Activated CD4-positive, alpha-beta T cell treated with anti-CD3 and anti-CD28 coated beads, Interleukin-2, amount 10 ng/mL, durations not matched to agents 24 days and 14 days (primary cell): ENCODE measurements at regions not wholly inside any gene's neighbourhood (a gene's known extent, or its start where the extent isn't known, plus 50 kb on each side); places are given as distances from the start of the nearest gene placed in this dataset.
"Not testable (repeated sequence)": the region's sequence is repeated elsewhere in the genome, so short reads cannot be mapped to it uniquely, and the experiment has no call there.

Source experiments
- DNase-seq: peaks from one replicate; pipeline ENCODE4 v3.0.0; 2022
- H3K27ac Mint-ChIP-seq: one replicate; pipeline ENCODE4 v1.8.0; 2022; ENCODE audit warnings: mild to moderate bottlenecking, mixed read lengths
- H3K27me3 Mint-ChIP-seq: one replicate; pipeline ENCODE4 v1.8.0; 2022; ENCODE audit warnings: mixed read lengths
- H3K36me3 Mint-ChIP-seq: one replicate; pipeline ENCODE4 v1.8.0; 2022; ENCODE audit warnings: low read depth, mild to moderate bottlenecking, mixed read lengths
- H3K4me1 Mint-ChIP-seq: one replicate; pipeline ENCODE4 v1.8.0; 2021; ENCODE audit warnings: mixed read lengths
- H3K4me3 Mint-ChIP-seq: one replicate; pipeline ENCODE4 v1.8.0; 2022; ENCODE audit warnings: mild to moderate bottlenecking, moderate library complexity, mixed read lengths
- H3K9me3 Mint-ChIP-seq: one replicate; pipeline ENCODE4 v1.8.0; 2021; ENCODE audit warnings: mixed read lengths
- intact Hi-C: fragments of 100-400 bp; cut with micrococcal nuclease; formaldehyde crosslinking; loops from one replicate; pipeline ENCODE4 v1.15.1; 2023

GRCh38 chr5:145068721-145069120, 766.4 kb downstream of the PRELID2 start:
- Mint-ChIP-seq H3K4me3 (no peak overlapping the region), H3K27ac (no peak overlapping the region), H3K9me3 (no peaks in the 10 kb centered on the region), H3K36me3 (no peaks in the 10 kb centered on the region), H3K4me1 (no peaks in the 10 kb centered on the region), H3K27me3 (no peaks in the 10 kb centered on the region)
- intact Hi-C loops: no loop called here
- DNase-seq: no peak

GRCh38 chr5:145062280-145063062, 772.7 kb downstream of the PRELID2 start:
- Mint-ChIP-seq H3K9me3 (no peaks in the 10 kb centered on the region), H3K4me3 (no peak overlapping the region), H3K4me1 (no peaks in the 10 kb centered on the region), H3K27me3 (no peaks in the 10 kb centered on the region), H3K36me3 (no peaks in the 10 kb centered on the region), H3K27ac (no peak overlapping the region)
- DNase-seq: no peak
- intact Hi-C loops: no loop called here

- Mint-ChIP-seq H3K27me3 (no peaks in the 10 kb centered on the region), H3K36me3 (no peaks in the 10 kb centered on the region), H3K4me3 (no peak overlapping the region), H3K4me1 (no peaks in the 10 kb centered on the region), H3K9me3 (no peaks in the 10 kb centered on the region), H3K27ac (no peak overlapping the region)
- no peak for DNase-seq
- intact Hi-C loops: no loop called here
These were observed 778.3 kb downstream of the PRELID2 start for GRCh38 chr5:145056800-145057199.

GRCh38 chr5:145050181-145050580, 785.0 kb downstream of the PRELID2 start:
- H3K36me3 Mint-ChIP-seq: no peaks in the 10 kb centered on the region
- intact Hi-C loops: no loop called here
- DNase-seq: no peak
- no peaks in the 10 kb centered on the region for H3K27me3 Mint-ChIP-seq
- no peaks in the 10 kb centered on the region for H3K9me3 Mint-ChIP-seq
- no peak overlapping the region for H3K27ac Mint-ChIP-seq
- H3K4me1 Mint-ChIP-seq: no peaks in the 10 kb centered on the region
- H3K4me3 Mint-ChIP-seq: no peak overlapping the region

DNA sequence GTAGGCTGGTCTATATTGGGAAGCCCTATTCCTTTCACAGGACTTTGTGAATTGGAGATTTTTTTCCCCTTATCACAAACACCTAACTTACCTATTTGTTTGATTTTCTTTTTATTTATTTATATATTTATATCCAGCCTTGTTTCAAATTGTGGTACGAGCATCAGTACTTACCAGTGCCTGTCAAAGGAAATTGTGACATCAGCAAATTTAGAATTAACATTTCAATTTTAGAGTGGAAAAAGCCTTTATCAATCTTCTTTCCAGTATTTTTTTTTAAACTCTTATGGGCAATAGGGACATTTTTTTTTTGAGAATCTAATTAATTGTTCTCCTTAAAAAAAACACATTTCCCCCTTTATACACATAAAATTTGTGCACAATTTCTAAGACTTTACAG, 790.2 kb downstream of the PRELID2 start:
- Mint-ChIP-seq H3K27me3 (no peaks in the 10 kb centered on the region), H3K9me3 (no peaks in the 10 kb centered on the region), H3K36me3 (no peaks in the 10 kb centered on the region), H3K4me3 (no peak overlapping the region), H3K27ac (no peak overlapping the region), H3K4me1 (no peaks in the 10 kb centered on the region)
- intact Hi-C loops: no loop called here
- DNase-seq: no peak

DNA sequence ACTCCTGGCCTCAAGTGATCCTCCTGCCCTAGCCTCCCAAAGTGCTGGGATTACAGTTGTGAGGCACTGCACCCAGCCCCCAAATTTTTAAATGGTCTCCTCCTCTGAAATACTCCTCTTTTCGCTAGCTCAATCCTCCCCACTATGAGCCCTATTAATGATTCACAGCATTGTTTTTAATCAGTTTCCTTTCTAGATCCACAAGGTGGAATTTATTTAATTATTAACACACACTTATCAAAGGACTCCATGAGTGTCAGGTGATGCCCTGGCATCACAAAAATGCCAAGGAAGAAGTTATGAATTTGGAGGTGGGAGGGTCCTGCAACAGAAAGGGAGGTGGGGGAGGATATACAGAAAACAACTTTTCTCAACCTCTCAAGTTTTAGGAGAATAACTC, 806.5 kb downstream of the PRELID2 start:
- Mint-ChIP-seq H3K27me3 (no peaks in the 10 kb centered on the region), H3K4me1 (no peaks in the 10 kb centered on the region), H3K27ac (no peak overlapping the region), H3K36me3 (no peaks in the 10 kb centered on the region), H3K9me3 (peaks cover 6% of the 10 kb centered on the region), H3K4me3 (no peak overlapping the region)
- intact Hi-C loops: no loop called here
- no peak for DNase-seq

- Mint-ChIP-seq H3K27ac (no peak overlapping the region), H3K36me3 (no peaks in the 10 kb centered on the region), H3K4me3 (no peak overlapping the region), H3K4me1 (no peaks in the 10 kb centered on the region), H3K9me3 (peaks cover 6% of the 10 kb centered on the region), H3K27me3 (no peaks in the 10 kb centered on the region)
- DNase-seq: no peak
- intact Hi-C loops: no loop called here
These were observed 807.9 kb downstream of the PRELID2 start for GRCh38 chr5:145027286-145027685.

GRCh38 chr5:145025775-145026174, 809.4 kb downstream of the PRELID2 start:
- Mint-ChIP-seq H3K36me3 (no peaks in the 10 kb centered on the region), H3K27ac (no peak overlapping the region), H3K4me3 (no peak overlapping the region), H3K4me1 (no peaks in the 10 kb centered on the region), H3K9me3 (no peaks in the 10 kb centered on the region), H3K27me3 (no peaks in the 10 kb centered on the region)
- no peak for DNase-seq
- intact Hi-C loops: no loop called here

DNA sequence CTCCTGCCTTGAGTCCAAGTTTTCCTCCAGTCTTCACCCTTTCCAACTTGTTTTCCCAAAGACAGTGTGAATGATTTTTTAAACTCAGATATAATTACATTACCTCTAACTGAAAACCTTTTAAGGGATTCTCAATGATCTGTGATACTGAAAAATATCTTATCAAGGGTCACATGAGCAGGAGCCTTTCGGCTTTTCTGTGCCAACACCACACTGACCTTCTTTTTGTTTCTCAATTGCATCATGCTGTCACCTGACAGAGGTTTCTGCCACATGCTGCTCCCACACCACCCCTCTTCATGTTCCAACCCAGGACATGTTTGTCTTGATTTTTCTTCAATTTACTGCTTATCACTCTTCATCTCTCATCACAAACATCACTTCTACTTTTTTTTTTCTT, 820.0 kb downstream of the PRELID2 start:
- Mint-ChIP-seq H3K4me1 (no peaks in the 10 kb centered on the region), H3K4me3 (no peak overlapping the region), H3K9me3 (no peaks in the 10 kb centered on the region), H3K36me3 (no peaks in the 10 kb centered on the region), H3K27me3 (no peaks in the 10 kb centered on the region), H3K27ac (no peak overlapping the region)
- intact Hi-C loops: no loop called here
- DNase-seq: no peak

- H3K36me3 Mint-ChIP-seq: no peaks in the 10 kb centered on the region
- H3K9me3 Mint-ChIP-seq: no peaks in the 10 kb centered on the region
- DNase-seq: no peak
- H3K4me3 Mint-ChIP-seq: no peak overlapping the region
- H3K27me3 Mint-ChIP-seq: no peaks in the 10 kb centered on the region
- H3K27ac Mint-ChIP-seq: no peak overlapping the region
- intact Hi-C loops: no loop called here
- H3K4me1 Mint-ChIP-seq: no peaks in the 10 kb centered on the region
These were observed 821.0 kb downstream of the PRELID2 start for GRCh38 chr5:145014109-145014508.

DNA sequence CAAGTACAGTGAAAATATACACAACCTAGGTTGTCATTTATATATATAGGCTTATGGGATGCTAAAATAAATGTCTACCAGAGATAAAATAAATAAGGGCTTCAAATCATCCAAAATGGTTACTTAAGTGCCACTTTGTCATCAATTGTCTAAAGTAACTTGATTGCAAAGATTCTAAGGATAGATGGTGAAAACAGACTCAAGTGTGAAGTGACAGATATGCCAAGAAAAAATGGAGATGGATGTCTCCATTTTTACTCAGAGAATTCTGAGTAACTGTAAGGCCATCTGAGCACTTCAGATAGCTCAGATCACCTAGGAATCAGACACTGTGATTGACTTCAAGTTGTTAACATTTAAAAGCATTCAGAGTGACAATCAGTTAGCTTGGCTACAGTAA, 824.3 kb downstream of the PRELID2 start:
- Mint-ChIP-seq H3K9me3 (no peaks in the 10 kb centered on the region), H3K27me3 (no peaks in the 10 kb centered on the region)

GRCh38 chr5:145008876-145009530, 826.1 kb downstream of the PRELID2 start:
- no peak for DNase-seq
- Mint-ChIP-seq H3K36me3 (no peaks in the 10 kb centered on the region), H3K27me3 (no peaks in the 10 kb centered on the region), H3K27ac (no peak overlapping the region), H3K4me3 (no peak overlapping the region), H3K9me3 (no peaks in the 10 kb centered on the region), H3K4me1 (no peaks in the 10 kb centered on the region)
- intact Hi-C loops: no loop called here

More for the DNA sequence above, 824.3 kb downstream of the PRELID2 start:
- H3K36me3 Mint-ChIP-seq: no peaks in the 10 kb centered on the region
- no peaks in the 10 kb centered on the region for H3K4me1 Mint-ChIP-seq
- H3K27ac Mint-ChIP-seq: no peak overlapping the region
- no peak for DNase-seq
- H3K4me3 Mint-ChIP-seq: no peak overlapping the region
- intact Hi-C loops: no loop called here

DNA sequence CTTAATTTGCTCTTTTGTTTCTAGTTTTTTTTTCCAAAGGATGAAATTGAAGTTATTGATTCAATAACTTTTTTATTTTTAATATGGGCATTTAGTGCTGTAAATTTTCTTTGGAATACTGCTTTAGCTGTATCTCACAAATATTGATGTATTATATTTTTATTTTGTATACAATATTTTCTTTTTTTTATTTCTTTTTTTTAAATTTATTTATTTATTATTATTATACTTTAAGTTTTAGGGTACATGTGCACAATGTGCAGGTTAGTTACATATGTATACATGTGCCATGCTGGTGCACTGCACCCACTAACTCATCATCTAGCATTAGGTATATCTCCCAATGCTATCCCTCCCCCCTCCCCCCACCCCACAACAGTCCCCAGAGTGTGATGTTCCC, 823.7 kb downstream of the KCTD16 start:
- H3K27ac Mint-ChIP-seq, H3K4me3 Mint-ChIP-seq, DNase-seq, H3K9me3 Mint-ChIP-seq, H3K27me3 Mint-ChIP-seq, H3K4me1 Mint-ChIP-seq, intact Hi-C loops, H3K36me3 Mint-ChIP-seq: not testable (repeated sequence)

DNA sequence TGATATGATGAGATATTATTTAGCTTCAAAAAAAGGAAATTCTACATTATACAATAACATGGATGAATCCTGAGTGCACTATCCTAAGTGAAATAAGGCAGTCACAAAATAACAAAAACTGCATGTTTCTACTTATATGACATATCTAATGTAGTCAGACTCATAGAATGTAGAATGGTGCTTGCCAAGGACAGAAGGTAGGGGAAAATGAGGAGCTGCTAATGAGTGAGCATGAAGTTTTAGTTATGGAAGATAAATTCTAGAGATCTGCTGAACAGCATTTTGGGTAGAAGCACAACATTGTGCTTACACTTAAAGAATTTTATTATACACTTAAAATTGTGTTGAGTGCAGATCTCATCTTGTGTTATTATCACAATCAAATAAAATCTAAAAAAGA, 812.4 kb downstream of the KCTD16 start:
- Mint-ChIP-seq H3K4me3 (no peak overlapping the region), H3K36me3 (no peaks in the 10 kb centered on the region), H3K4me1 (no peaks in the 10 kb centered on the region), H3K9me3 (peaks cover under 1% of the 10 kb centered on the region), H3K27ac (no peak overlapping the region), H3K27me3 (no peaks in the 10 kb centered on the region)
- no peak for DNase-seq
- intact Hi-C loops: no loop called here
